B cell (primary cell): ENCODE measurements at regions not wholly inside any gene's neighbourhood (a gene's known extent, or its start where the extent isn't known, plus 50 kb on each side); places are given as distances from the start of the nearest gene placed in this dataset.

Experiments used
- ATAC-seq: fragments of 200-7000 bp; cut with Tn5 transposase; one replicate; pipeline ENCODE4 v1.10.0; 2021; ENCODE audit warnings: low read depth, mild to moderate bottlenecking, moderate number of reproducible peaks, moderate library complexity
- CTCF ChIA-PET: fragments of 350-600 bp; sonication (Branson Sonifier 250); formaldehyde crosslinking; loops from one replicate; lab custom pipeline; 2021; ENCODE audit warnings: antibody characterized with exemption, inconsistent platforms; lab: Charles Lee
- POLR2A ChIA-PET: fragments of 350-600 bp; sonication (Branson Sonifier 250); formaldehyde crosslinking; loops from one replicate; lab custom pipeline; 2021; ENCODE audit warnings: antibody characterized with exemption; lab: Charles Lee
- DNase-seq: peaks from one replicate; pipeline ENCODE4 v3.0.0; 2013
- H2AFZ ChIP-seq: 2 replicates; pipeline ENCODE4 v1.6.1; 2012; ENCODE audit warnings: mild to moderate bottlenecking, low read depth, low read length; ENCODE audit not compliant: insufficient read depth, poor library complexity, severe bottlenecking
- H3K27ac ChIP-seq, 2 donors: 1 replicate in 1 of 2; 2 replicates in 1 of 2; pipeline ENCODE4 v1.5.1; 2012 to 2013; ENCODE audit warnings: low read length in 2 of 2, mild to moderate bottlenecking in 2 of 2, moderate library complexity in 1 of 2
- H3K27me3 ChIP-seq, 4 experiments: fragments of 200-600 bp in 1 of 4; sonication (generic) in 1 of 4; replicated peaks in 1 of 4; 1 replicate in 2 of 4; 2 replicates in 2 of 4; pipeline versions ENCODE4 v1.6.1 to v1.7.0; 2013 to 2016; ENCODE audit warnings: low read length in 3 of 4, mild to moderate bottlenecking in 2 of 4, mixed read lengths in 1 of 4, moderate library complexity in 1 of 4; ENCODE audit not compliant: insufficient read depth in 4 of 4, control insufficient read depth in 3 of 4; ENCODE audit errors: control extremely low read depth in 1 of 4
- H3K36me3 ChIP-seq, 2 experiments: replicated peaks in 1 of 2; 1 replicate in 1 of 2; 2 replicates in 1 of 2; pipeline versions ENCODE4 v1.6.1 to v1.7.1; 2013; ENCODE audit warnings: low read length in 1 of 2; ENCODE audit not compliant: insufficient read depth in 2 of 2, control insufficient read depth in 1 of 2; ENCODE audit errors: control extremely low read depth in 1 of 2, extremely low read depth in 1 of 2
- H3K4me1 ChIP-seq, 2 donors: fragments of 200-600 bp in 1 of 2; sonication (generic) in 1 of 2; 1 replicate in 1 of 2; 2 replicates in 1 of 2; pipeline versions ENCODE4 v1.5.1 to v1.6.1; 2013 to 2017; ENCODE audit warnings: low read length in 2 of 2; ENCODE audit not compliant: control insufficient read depth in 2 of 2, insufficient read depth in 2 of 2
- H3K4me2 ChIP-seq: replicated peaks from 2 replicates; pipeline ENCODE3; 2012; ENCODE audit warnings: mild to moderate bottlenecking, low read depth, low read length; ENCODE audit not compliant: poor library complexity, severe bottlenecking
- H3K4me3 ChIP-seq, 5 experiments: fragments of 200-600 bp in 1 of 5; sonication (generic) in 1 of 5; 1 replicate in 3 of 5; 2 replicates in 2 of 5; pipeline versions ENCODE4 v1.5.1 to v1.7.0; 2011 to 2016; ENCODE audit warnings: low read length in 4 of 5, mild to moderate bottlenecking in 4 of 5, low read depth in 2 of 5, control low read depth in 1 of 5, moderate library complexity in 1 of 5; ENCODE audit not compliant: insufficient read depth in 1 of 5; ENCODE audit errors: control extremely low read depth in 1 of 5, extremely low read depth in 1 of 5
- H3K79me2 ChIP-seq: fragments of 200-600 bp; sonication (generic); one replicate; pipeline ENCODE4 v1.6.0; 2016; ENCODE audit warnings: low read length; ENCODE audit not compliant: control insufficient read depth, insufficient read depth
- H3K9ac ChIP-seq: fragments of 200-600 bp; sonication (generic); 2 replicates; pipeline ENCODE4 v1.6.1; 2017; ENCODE audit warnings: mild to moderate bottlenecking, low read length, moderate library complexity
- H3K9me3 ChIP-seq, 3 donors: one replicate each; pipeline versions ENCODE4 v1.6.1 to v1.7.1; 2013; ENCODE audit warnings: low read length in 2 of 3; ENCODE audit not compliant: control insufficient read depth in 2 of 3, insufficient read depth in 1 of 3; ENCODE audit errors: control extremely low read depth in 1 of 3
- H4K20me1 ChIP-seq: 2 replicates; pipeline ENCODE4 v1.6.0; 2012; ENCODE audit warnings: mild to moderate bottlenecking, low read length; ENCODE audit not compliant: insufficient read depth, control insufficient read depth, poor library complexity, severe bottlenecking
- H3K27ac Mint-ChIP-seq: one replicate; pipeline ENCODE4 v1.8.0; 2021; ENCODE audit warnings: mixed read lengths
- H3K27me3 Mint-ChIP-seq: one replicate; pipeline ENCODE4 v1.8.0; 2021; ENCODE audit warnings: mixed read lengths
- H3K4me1 Mint-ChIP-seq: one replicate; pipeline ENCODE4 v1.8.0; 2021; ENCODE audit warnings: mixed read lengths
- H3K4me3 Mint-ChIP-seq: one replicate; pipeline ENCODE4 v1.8.0; 2021; ENCODE audit warnings: mixed read lengths
- H3K9me3 Mint-ChIP-seq: one replicate; pipeline ENCODE4 v1.8.0; 2022; ENCODE audit warnings: mixed read lengths; ENCODE audit not compliant: insufficient read depth
- EZH2 ChIP-seq: IDR thresholded peaks from 2 replicates; pipeline ENCODE4 v1.6.1; 2012; ENCODE audit warnings: borderline replicate concordance, low read depth, mild to moderate bottlenecking, moderate library complexity, low read length; ENCODE audit not compliant: insufficient read depth, poor library complexity, severe bottlenecking
- WGBS: methylation state at CpG from one replicate; pipeline ENCODE4 v1.1.5; 2013; ENCODE audit warnings: missing lambda C conversion rate; ENCODE audit not compliant: insufficient coverage; 5-methylcytosine and 5-hydroxymethylcytosine counted together
- intact Hi-C: fragments of 100-400 bp; cut with micrococcal nuclease; formaldehyde crosslinking; loops from one replicate; pipeline ENCODE4 v1.10.0; 2022
- TF ChIP-seq, protein P1 (sequence below): fragments of 200-600 bp; IDR thresholded peaks from one replicate; pipeline ENCODE4 v1.8.0; 2022; ENCODE audit warnings: antibody characterized with exemption, mild to moderate bottlenecking

DNA sequence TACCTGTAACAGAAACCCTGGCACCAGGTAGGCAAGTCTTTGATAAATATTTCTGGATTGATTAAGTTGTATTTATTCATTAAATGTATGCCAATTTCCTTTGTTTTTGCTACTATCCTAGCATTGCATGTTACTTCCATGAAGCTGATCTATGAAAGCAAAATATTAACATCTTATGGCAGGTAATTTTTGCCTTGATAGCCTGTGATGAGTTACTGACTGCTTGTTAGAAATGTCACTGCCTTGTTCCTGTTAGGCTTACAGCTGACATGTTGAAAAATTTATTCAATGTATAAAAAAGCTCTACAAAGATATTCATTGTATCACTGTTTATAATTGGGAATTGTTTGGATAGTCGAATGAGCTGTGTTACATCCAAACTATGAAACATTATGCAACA, 830.1 kb downstream of the TUSC7 start:
- no peak for TF ChIP-seq EZH2
- TF ChIP-seq, protein P1, sequence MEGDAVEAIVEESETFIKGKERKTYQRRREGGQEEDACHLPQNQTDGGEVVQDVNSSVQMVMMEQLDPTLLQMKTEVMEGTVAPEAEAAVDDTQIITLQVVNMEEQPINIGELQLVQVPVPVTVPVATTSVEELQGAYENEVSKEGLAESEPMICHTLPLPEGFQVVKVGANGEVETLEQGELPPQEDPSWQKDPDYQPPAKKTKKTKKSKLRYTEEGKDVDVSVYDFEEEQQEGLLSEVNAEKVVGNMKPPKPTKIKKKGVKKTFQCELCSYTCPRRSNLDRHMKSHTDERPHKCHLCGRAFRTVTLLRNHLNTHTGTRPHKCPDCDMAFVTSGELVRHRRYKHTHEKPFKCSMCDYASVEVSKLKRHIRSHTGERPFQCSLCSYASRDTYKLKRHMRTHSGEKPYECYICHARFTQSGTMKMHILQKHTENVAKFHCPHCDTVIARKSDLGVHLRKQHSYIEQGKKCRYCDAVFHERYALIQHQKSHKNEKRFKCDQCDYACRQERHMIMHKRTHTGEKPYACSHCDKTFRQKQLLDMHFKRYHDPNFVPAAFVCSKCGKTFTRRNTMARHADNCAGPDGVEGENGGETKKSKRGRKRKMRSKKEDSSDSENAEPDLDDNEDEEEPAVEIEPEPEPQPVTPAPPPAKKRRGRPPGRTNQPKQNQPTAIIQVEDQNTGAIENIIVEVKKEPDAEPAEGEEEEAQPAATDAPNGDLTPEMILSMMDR, result no peak
- intact Hi-C loops, result no loop called here
- H3K9me3 Mint-ChIP-seq, result no peaks in the 10 kb centered on the region
- H3K27me3 ChIP-seq, result no peaks in the 10 kb centered on the region
- H3K4me3 Mint-ChIP-seq, result no peak overlapping the region
- ChIA-PET POLR2A (no interaction called here), CTCF (no interaction called here)
- no peaks in the 10 kb centered on the region for H3K4me1 Mint-ChIP-seq
- no peaks in the 10 kb centered on the region for H3K27me3 Mint-ChIP-seq
- no peak overlapping the region for H3K4me2 ChIP-seq
- no peaks in the 10 kb centered on the region for H4K20me1 ChIP-seq
- ATAC-seq (no peak), DNase-seq (no peak)
- no peak overlapping the region for H3K27ac ChIP-seq
- H3K9ac ChIP-seq, result no peak overlapping the region
- WGBS, result no CpG with 5 or more reads among the region's 1 CpG
- no peak overlapping the region for H3K4me3 ChIP-seq
- H3K36me3 ChIP-seq, result no peaks in the 10 kb centered on the region
- H3K79me2 ChIP-seq, result no peaks in the 10 kb centered on the region
- no peaks in the 10 kb centered on the region for H3K4me1 ChIP-seq
- H3K9me3 ChIP-seq, result no peaks in the 10 kb centered on the region
- H3K27ac Mint-ChIP-seq, result no peak overlapping the region
- no peak overlapping the region for H2AFZ ChIP-seq

DNA sequence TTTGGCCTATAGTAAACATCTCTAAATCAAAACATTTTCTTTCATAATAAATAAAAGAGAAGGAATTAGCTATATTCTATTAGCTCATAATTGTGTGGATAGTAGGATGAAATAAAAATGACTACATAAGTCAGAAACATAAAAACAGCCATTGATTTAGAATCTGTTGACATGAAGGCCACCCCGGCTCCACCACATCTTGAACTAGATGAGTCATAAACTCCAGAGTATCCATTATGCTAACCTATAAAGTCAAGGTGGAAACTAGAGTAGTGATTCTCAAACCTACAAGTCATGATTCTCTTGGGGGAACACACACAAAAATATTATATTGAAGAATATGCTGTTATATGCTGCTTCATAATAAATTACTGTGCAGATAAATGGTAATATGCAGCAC, 831.0 kb downstream of the TUSC7 start:
- Histone ChIP-seq H2AFZ (no peak overlapping the region), H3K4me1 (no peaks in the 10 kb centered on the region), H3K27ac (no peak overlapping the region), H3K79me2 (no peaks in the 10 kb centered on the region), H4K20me1 (no peaks in the 10 kb centered on the region), H3K4me2 (no peak overlapping the region), H3K36me3 (no peaks in the 10 kb centered on the region), H3K27me3 (no peaks in the 10 kb centered on the region), H3K9ac (no peak overlapping the region), H3K9me3 (no peaks in the 10 kb centered on the region), H3K4me3 (no peak overlapping the region)
- ChIA-PET POLR2A (no interaction called here), CTCF (no interaction called here)
- WGBS, result no CpG with 5 or more reads among the region's 1 CpG
- TF ChIP-seq, protein P1, result no peak
- TF ChIP-seq EZH2, result no peak
- intact Hi-C loops, result no loop called here
- ATAC-seq, result no peak
- no peaks in the 10 kb centered on the region for H3K4me1 Mint-ChIP-seq
- H3K9me3 Mint-ChIP-seq, result no peaks in the 10 kb centered on the region
- DNase-seq, result no peak
- no peak overlapping the region for H3K27ac Mint-ChIP-seq
- H3K27me3 Mint-ChIP-seq, result no peaks in the 10 kb centered on the region
- no peak overlapping the region for H3K4me3 Mint-ChIP-seq
